ENCODE measurements at regions not wholly inside any gene's neighbourhood (a gene's known extent, or its start where the extent isn't known, plus 50 kb on each side); places are given as distances from the start of the nearest gene placed in this dataset.

DNA sequence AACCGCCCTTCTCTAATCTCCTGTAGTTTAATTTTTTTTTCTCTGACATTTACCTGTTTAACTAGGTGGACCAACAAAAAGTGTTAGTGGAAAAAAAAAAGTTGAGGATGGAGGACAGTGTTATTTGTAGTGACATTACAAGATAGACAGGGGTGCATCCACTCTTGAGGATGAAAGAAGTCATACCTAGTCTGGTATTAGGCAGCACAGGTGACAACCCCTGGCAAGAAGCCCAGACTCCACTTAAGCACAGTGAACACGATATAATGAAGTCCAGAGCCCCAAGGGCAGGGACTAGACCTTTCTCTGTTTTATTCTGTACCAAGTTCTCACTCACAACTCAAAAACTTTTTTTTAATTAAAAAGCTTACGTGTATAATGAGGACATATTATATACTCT lies 268.4 kb downstream of the GPR37 start:
- intact Hi-C loops (cut with micrococcal nuclease): no loop called here

GRCh38 chr7:124489925-124490324 lies 275.7 kb downstream of the GPR37 start:
- intact Hi-C loops (cut with micrococcal nuclease): no loop called here

- intact Hi-C loops (cut with micrococcal nuclease): no loop called here
Observed at GRCh38 chr7:124489082-124489819, 276.3 kb downstream of the GPR37 start.

GRCh38 chr7:124482229-124482628 lies 283.4 kb downstream of the GPR37 start:
- intact Hi-C loops (cut with micrococcal nuclease): no loop called here

DNA sequence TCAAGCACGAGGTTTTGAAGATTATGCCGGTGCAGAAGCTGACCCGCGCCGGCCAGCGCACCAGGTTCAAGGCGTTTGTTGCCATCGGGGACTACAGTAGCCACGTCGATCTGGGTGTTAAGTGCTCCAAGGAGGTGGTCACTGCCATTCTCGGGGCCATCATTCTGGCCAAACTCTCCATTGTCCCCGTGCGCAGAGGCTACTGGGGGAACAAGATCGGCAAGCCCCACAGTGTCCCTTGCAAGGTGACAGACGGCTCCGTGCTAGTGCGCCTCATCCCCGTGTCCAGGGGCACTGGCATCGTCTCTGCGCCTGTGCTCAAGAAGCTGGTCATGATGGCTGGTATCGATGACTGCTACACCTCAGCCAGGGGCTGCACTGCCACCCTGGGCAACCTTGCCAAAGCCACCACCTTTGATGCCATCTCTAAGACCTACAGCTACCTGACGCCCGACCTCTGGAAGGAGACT lies 284.7 kb downstream of the GPR37 start:
- intact Hi-C loops (cut with micrococcal nuclease): no loop called here

- intact Hi-C loops (cut with micrococcal nuclease): no loop called here
Observed at GRCh38 chr7:124480036-124480820, 285.4 kb downstream of the GPR37 start.

- intact Hi-C loops (cut with micrococcal nuclease): no loop called here
Observed at GRCh38 chr7:124462249-124462648, 303.3 kb downstream of the GPR37 start.

- intact Hi-C loops (cut with micrococcal nuclease): no loop called here
Observed at GRCh38 chr7:124460555-124460954, 305.0 kb downstream of the GPR37 start.

- intact Hi-C loops (cut with micrococcal nuclease): no loop called here
Observed at GRCh38 chr7:124460056-124460450, 305.5 kb downstream of the GPR37 start.

- intact Hi-C loops (cut with micrococcal nuclease): no loop called here
Observed at GRCh38 chr7:124459101-124460055, 306.2 kb downstream of the GPR37 start.

DNA sequence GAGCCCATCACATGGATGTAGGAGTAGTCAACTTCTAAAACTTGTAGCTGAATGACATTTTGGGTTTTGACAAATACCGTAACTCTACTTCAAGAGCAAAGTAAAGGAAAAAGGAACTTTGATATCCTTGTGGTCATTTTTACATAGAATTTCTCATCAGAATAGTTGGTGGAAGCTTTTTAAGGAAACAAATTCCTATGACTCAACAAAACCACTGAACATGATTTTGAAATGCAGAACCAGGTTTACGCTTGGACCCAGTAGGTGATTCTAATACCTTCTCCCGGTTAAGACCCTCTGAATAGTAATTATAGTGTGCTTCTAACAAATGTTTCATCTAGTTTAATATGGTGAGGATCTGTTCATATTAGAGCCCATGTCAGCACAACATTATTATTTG lies 307.8 kb downstream of the GPR37 start:
- intact Hi-C loops (cut with micrococcal nuclease): no loop called here

DNA sequence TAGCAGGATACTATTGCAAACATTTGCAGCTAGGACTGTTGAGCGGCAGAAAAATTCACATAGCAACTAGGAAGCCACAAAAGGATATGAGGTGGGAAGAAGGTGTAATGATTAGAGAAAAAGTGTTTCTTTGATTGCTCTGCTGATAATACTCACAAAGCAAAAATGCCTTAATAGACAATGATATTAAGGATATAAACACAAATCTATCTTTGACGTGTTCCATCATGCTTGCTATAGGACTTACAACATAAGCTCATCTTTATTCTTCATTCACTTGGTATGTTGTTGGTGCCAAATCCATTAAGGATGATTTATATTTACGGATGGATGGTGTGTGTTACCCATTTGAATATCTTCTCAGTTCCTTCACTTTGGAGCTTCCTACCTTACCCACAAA lies 309.3 kb downstream of the GPR37 start:
- intact Hi-C loops (cut with micrococcal nuclease): no loop called here

DNA sequence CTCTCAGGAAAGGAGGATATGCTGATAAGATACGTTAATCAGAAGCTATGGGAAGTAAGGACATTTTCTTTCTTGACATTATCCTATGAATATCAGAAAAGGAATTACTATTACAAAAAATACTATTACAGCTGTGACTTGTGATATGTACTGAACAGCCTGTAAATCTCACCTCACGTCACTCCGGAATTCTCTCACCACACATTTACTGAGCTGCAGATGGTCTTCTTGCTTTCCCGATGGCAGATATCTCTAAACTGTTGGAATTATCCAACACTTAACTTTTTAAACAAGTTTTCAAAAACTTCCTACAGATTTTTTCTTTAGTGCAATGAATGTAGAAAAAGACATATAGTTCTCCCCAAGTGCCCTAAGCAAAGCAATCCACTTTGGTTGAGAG lies 313.4 kb downstream of the GPR37 start:
- intact Hi-C loops (cut with micrococcal nuclease): no loop called here

- intact Hi-C loops (cut with micrococcal nuclease): no loop called here
Observed at GRCh38 chr7:124449896-124450295, 315.7 kb downstream of the GPR37 start.

DNA sequence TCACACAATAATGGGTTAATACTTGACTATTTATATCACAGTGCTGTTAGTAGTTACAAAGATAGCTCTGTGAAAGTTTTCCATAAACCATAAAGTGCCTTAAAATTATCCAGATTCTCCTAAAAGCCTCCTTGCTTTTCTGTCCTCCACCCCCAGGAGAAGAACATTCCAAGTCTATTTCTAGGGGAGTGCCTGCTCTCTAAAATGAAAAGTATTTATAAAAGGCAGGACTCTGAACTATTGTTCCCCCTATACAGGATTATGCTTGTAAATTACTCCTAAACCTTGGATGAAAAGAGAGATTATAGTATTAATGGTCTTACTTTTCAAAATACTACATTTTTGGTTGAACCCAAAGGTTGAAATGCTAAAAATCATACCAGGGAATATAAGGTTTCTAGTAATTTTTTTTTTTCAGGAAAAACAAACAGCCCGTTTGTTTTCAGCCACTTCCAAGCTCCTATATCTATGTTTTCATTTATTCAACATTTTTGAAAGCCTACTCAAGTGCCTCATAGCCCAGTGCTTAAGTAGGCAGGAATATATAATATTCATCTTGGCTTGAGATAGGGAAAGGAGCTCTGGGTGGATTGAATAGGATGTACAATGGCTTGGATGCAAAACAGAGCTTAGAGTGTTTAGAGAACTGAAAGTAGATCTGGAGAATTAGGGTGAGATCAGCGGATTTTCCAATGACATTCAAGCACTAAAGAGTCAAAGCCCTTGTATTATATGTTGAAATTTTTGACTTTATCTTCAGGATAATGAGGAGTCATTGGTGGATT lies 320.7 kb downstream of the GPR37 start:
- intact Hi-C loops (cut with micrococcal nuclease): no loop called here

GRCh38 chr7:124443762-124444161 lies 321.8 kb downstream of the GPR37 start:
- intact Hi-C loops (cut with micrococcal nuclease): no loop called here

DNA sequence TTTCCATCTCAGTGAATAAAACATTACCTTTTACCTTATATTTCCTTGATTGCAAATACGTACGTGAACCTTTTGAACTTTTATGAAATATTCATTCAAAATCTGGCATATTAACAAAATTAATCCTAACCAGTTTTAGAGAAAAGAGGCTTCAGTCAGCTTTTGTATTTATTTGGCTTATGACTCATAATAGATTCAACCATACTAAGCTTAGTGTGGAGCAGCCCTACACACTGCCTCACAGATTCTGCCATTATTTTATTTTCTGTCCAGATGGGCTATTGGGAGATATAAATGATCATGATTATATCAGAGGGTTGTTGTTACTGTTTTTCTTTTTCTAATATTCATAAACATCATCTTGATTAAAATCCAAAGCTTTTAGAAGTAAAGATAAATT lies 325.5 kb downstream of the GPR37 start:
- intact Hi-C loops (cut with micrococcal nuclease): no loop called here

DNA sequence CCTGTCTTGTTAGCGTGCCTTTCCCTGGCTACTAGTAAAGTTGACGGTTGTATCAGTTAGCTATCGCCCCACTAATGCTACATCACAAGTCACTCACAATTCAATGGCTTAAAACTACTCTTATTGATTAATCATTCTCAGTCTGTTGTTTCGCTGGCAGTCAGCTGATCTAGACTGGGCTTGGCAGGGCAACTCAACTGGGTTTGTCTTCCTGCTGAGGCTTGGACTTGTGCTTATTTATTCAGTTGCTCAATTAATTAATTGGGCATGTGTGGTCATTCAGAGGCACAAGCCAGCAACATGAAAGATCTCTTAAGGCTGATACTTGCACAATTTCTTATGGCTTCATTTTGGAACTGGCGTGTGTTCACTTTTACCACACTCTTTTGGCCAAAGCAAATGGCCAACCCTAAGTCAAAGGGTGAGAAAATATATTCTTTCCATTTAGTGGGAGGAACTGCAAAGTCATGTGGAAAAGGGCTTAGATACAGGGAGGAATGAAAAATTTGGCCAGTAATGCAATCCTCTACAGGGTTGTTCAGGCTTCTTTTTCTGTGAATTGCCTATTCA lies 333.5 kb downstream of the GPR37 start:
- intact Hi-C loops (cut with micrococcal nuclease): no loop called here

DNA sequence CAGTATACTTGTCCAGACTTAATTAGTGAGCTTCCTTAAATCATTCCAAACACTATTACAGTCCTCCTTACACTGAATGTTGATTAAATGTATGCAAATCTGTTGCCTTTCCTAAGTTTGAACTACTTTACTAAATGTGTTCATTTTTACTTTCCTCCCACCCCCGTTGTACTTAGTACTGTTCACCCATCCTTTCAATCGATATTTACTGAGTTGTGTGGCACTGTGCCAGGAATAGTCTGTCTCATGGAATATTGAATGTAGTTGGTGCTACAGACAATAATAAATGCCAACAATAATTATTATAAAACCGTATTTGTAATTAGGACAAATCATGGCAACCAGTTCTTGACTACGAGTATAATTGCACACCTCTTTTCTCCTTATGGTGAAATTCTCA lies 335.7 kb downstream of the GPR37 start:
- intact Hi-C loops (cut with micrococcal nuclease): no loop called here

- intact Hi-C loops (cut with micrococcal nuclease): no loop called here
Observed at GRCh38 chr7:124428781-124429180, 336.8 kb downstream of the GPR37 start.

DNA sequence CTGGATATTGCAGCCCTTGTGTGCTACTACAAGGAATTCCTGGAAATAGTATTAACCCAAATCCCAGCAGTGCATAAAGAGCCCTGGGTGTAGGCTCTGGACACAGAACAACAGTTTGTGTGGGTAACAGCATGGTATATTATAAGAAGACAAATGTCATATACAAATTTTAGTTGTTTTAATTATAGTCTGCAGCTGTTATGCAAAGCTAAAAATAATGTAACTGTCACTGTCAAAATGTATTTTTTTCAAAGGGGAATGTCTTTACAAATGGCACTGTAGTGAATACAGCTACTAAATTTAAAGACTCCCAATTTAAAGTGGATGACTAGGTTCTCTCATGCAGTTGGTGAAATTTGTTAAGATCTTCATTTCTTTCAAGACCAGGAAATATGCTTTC lies 339.0 kb downstream of the GPR37 start:
- intact Hi-C loops (cut with micrococcal nuclease): no loop called here

Measured in T-helper 1 cell treated with Interleukin-12 subunit alpha and Interleukin-12 subunit beta and Interleukin-4 antibody, amounts not matched to agents 30 ng/mL and 1 ng/mL, for 36 hours (primary cell).